22Rv1 (cell line): ENCODE measurements at regions not wholly inside any gene's neighbourhood (a gene's known extent, or its start where the extent isn't known, plus 50 kb on each side); places are given as distances from the start of the nearest gene placed in this dataset.

Experiments used
- H3K27ac ChIP-seq: fragments of 450-650 bp; 2 replicates; pipeline ENCODE4 v1.5.1; 2017
- ZFX ChIP-seq: fragments of 450-650 bp; IDR thresholded peaks from 2 replicates; pipeline ENCODE4 v1.6.1; 2017; ENCODE audit warnings: antibody characterized with exemption, borderline replicate concordance
- TF ChIP-seq, protein P1 (sequence below): fragments of 450-650 bp; IDR thresholded peaks from 2 replicates; pipeline ENCODE4 v1.5.1; 2017; ENCODE audit warnings: mild to moderate bottlenecking

DNA sequence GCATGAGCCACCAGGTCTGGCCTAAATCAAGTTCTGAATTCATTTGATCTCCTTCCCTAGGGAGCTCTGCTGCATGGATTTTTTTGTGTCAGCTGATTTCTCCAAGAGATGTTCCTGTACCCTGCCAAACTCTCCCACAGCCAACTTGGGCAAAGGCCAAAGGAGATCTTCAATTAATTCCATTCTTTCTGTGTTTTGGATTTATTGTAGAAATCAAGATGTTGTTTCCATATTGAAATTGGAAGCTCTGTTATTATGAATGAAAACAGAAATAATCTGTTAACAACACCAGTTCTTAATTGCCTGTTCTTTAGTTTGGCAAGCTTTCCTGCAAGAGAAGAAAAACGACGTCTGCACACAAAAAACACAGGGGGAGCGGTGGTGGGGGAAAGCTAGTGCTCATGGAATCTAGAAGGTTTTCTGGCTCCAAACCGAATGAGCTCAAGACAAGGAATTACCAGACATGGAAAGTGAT is 86.5 kb upstream of the ABCC4 start:
- H3K27ac ChIP-seq, result no peak overlapping the region
- no peak for TF ChIP-seq ZFX
- TF ChIP-seq, protein P1, sequence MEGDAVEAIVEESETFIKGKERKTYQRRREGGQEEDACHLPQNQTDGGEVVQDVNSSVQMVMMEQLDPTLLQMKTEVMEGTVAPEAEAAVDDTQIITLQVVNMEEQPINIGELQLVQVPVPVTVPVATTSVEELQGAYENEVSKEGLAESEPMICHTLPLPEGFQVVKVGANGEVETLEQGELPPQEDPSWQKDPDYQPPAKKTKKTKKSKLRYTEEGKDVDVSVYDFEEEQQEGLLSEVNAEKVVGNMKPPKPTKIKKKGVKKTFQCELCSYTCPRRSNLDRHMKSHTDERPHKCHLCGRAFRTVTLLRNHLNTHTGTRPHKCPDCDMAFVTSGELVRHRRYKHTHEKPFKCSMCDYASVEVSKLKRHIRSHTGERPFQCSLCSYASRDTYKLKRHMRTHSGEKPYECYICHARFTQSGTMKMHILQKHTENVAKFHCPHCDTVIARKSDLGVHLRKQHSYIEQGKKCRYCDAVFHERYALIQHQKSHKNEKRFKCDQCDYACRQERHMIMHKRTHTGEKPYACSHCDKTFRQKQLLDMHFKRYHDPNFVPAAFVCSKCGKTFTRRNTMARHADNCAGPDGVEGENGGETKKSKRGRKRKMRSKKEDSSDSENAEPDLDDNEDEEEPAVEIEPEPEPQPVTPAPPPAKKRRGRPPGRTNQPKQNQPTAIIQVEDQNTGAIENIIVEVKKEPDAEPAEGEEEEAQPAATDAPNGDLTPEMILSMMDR, result no peak

- no peak overlapping the region for H3K27ac ChIP-seq
- no peak for TF ChIP-seq ZFX
- TF ChIP-seq, protein P1, result no peak
These were observed 87.3 kb upstream of the ABCC4 start for GRCh38 chr13:95388420-95389079.

DNA sequence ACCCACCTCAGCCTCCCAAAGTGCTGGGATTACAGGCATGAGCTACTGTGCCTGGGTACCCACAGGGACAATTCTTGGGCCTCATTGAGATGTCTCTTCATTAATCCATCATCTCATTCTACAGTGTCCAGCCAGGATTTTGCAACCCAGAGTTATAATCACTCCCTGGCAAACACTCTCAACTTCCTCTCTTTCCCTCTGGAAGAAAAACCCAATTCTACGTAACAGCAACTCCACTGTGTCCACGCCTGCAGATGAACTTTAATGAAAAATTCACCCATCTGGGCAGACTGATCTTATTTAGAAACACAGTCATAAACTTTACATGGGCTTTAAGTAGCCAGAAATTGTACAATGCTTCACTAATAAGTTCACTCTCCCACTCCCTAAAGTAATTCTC is 90.1 kb upstream of the ABCC4 start:
- TF ChIP-seq, protein P1, result no peak
- TF ChIP-seq ZFX, result no peak
- no peak overlapping the region for H3K27ac ChIP-seq

- TF ChIP-seq ZFX, result no peak
- TF ChIP-seq, protein P1, result no peak
- no peak overlapping the region for H3K27ac ChIP-seq
These were observed 90.5 kb upstream of the ABCC4 start for GRCh38 chr13:95391785-95392184.

DNA sequence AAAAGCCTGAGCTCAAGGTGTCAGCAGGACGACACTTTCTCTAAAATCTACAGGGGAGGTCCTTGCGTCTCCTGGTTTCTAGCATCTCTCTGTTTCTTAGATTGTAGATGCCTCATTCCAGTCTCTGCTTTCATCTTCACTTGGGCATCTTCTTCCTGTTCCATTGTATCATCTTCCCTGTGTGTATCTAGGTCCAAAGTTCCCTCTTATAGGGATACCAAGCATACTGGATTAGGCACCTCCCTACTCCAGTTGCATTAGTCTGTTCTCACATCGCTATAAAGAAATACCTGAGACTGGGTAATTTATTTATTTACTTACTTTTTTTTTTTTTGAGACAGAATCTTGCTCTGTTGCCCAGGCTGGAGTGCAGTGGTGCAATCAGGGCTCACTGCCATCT is 91.3 kb upstream of the ABCC4 start:
- H3K27ac ChIP-seq, result no peak overlapping the region
- TF ChIP-seq, protein P1, result no peak
- no peak for TF ChIP-seq ZFX

GRCh38 chr13:95403349-95404140 is 102.3 kb upstream of the ABCC4 start:
- TF ChIP-seq ZFX, result no peak
- TF ChIP-seq, protein P1, result no peak
- no peak overlapping the region for H3K27ac ChIP-seq
